Memory B cell (primary cell): ENCODE measurements at regions not wholly inside any gene's neighbourhood (a gene's known extent, or its start where the extent isn't known, plus 50 kb on each side); places are given as distances from the start of the nearest gene placed in this dataset.

ENCODE experiments used
- ATAC-seq: fragments of 150-1000 bp; cut with Tn5 transposase; 2 replicates; pipeline ENCODE4 v1.10.0; 2021; ENCODE audit warnings: low read depth, mild to moderate bottlenecking, moderate library complexity
- DNase-seq, 2 donors: peaks; one replicate each; pipeline ENCODE4 v3.0.0; 2022; ENCODE audit warnings: low spot score in 2 of 2
- H3K27ac Mint-ChIP-seq: one replicate; pipeline ENCODE4 v1.8.0; 2022; ENCODE audit warnings: mild to moderate bottlenecking, moderate library complexity, mixed read lengths
- H3K27me3 Mint-ChIP-seq: one replicate; pipeline ENCODE4 v1.8.0; 2022; ENCODE audit warnings: mixed read lengths
- H3K36me3 Mint-ChIP-seq: one replicate; pipeline ENCODE4 v1.8.0; 2022; ENCODE audit warnings: mild to moderate bottlenecking, mixed read lengths
- H3K4me1 Mint-ChIP-seq: one replicate; pipeline ENCODE4 v1.8.0; 2022; ENCODE audit warnings: mixed read lengths
- H3K4me3 Mint-ChIP-seq: one replicate; pipeline ENCODE4 v1.8.0; 2022; ENCODE audit warnings: mild to moderate bottlenecking, moderate library complexity, mixed read lengths
- H3K9me3 Mint-ChIP-seq: one replicate; pipeline ENCODE4 v1.8.0; 2022; ENCODE audit warnings: mixed read lengths

DNA sequence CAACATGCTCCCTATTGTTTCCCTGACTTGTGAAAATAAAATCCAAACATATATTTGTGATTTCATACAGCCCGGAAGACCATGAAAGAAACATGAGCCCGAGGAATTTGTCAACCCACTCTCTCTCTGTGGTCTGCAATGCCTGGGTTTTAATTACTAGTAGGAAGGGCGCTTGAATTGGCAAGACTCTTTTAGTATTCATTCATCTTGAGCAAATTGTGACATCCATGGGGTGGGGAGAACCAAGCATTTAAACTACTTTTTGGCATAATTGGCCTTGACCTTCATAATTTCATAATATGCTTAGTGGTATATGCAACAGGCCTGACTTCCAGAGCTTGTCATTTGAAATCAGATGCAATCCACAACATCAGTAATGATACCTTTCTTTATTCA lies 142.4 kb upstream of the BMPER start:
- Mint-ChIP-seq H3K9me3 (no peaks in the 10 kb centered on the region), H3K36me3 (peaks cover 2% of the 10 kb centered on the region), H3K4me3 (no peak overlapping the region), H3K4me1 (no peaks in the 10 kb centered on the region), H3K27me3 (no peaks in the 10 kb centered on the region), H3K27ac (no peak overlapping the region)
- DNase-seq (no peak), ATAC-seq (no peak)

DNA sequence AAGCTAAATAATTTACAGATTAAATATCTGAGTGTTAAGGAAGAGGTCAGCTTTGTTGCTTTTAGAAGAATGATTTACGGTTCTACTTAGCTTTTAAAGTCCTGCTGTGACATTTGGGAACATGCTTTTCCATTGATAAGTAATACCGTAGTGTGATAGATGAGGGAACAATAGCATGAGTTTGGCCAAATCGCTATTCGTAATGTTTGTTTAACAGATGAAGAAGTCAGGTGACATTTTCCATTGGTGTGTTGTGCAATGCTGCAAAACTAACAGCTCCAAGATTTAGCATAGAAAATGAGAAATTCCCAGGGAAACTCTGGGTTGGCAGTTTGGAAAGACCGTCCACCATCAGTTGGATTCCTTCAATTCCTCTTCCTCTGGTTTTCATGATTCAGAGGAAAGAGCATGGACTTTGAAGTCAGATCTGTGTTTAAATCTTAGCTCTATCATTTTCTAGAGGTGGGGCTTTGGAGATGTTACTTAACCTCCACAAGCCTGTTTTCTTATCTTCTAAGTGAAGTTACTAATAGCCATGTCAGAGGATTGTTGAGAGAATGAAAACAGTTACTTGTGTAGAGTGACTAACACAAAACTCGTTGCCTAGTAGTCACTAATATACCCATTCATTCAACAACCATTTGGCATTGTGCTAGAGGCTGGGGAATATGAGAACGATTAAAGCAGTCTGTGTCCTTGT lies 140.4 kb upstream of the BMPER start:
- ATAC-seq (no peak), DNase-seq (no peak)
- Mint-ChIP-seq H3K36me3 (peaks cover 2% of the 10 kb centered on the region), H3K27ac (no peak overlapping the region), H3K4me1 (no peaks in the 10 kb centered on the region), H3K9me3 (no peaks in the 10 kb centered on the region), H3K4me3 (no peak overlapping the region), H3K27me3 (no peaks in the 10 kb centered on the region)

DNA sequence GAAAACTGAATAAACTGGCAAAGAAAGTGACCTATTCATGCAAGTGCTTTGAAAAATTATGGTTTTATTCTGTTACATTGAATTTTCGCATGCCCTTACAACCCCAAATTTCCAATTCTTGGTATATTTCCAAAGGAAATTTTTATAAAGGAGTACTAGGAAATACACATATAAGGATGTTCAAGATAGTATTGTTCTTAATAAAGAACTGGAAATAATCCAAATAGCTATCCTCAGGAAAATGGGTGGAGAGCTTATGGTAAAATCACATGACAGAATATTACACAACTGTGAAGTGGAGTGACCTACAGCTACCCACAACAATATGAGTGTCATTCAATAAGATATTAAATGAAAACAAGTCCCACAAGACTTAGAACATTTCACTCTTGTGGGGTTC lies 138.9 kb upstream of the BMPER start:
- no peaks in the 10 kb centered on the region for H3K4me1 Mint-ChIP-seq
- no peaks in the 10 kb centered on the region for H3K9me3 Mint-ChIP-seq
- DNase-seq (no peak), ATAC-seq (no peak)
- H3K27me3 Mint-ChIP-seq: no peaks in the 10 kb centered on the region
- H3K4me3 Mint-ChIP-seq: no peak overlapping the region
- peaks cover 2% of the 10 kb centered on the region for H3K36me3 Mint-ChIP-seq
- no peak overlapping the region for H3K27ac Mint-ChIP-seq

DNA sequence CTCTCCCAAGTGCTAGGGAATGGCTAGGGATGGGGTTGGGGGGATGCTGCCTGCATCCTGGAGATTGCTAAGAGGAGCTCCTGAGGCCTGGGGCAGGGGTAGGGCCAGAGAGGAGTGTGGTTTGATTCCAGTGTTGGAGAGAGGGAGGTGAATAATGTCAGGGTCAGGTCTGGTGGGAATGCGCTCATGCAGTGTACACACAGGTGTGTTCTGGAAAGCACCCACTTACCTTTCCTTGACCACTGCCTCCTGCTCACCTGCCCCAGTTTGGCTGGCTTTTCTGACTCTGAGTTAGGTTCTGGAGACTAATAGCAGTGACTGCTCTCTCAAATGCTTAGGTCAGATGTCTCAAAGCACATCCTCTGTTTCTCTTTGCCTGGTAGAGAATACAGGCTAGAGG lies 135.4 kb upstream of the BMPER start:
- no peaks in the 10 kb centered on the region for H3K9me3 Mint-ChIP-seq
- H3K27ac Mint-ChIP-seq: no peak overlapping the region
- no peaks in the 10 kb centered on the region for H3K27me3 Mint-ChIP-seq
- peaks cover 2% of the 10 kb centered on the region for H3K36me3 Mint-ChIP-seq
- ATAC-seq (no peak), DNase-seq (no peak)
- H3K4me3 Mint-ChIP-seq: no peak overlapping the region
- peaks cover 6% of the 10 kb centered on the region for H3K4me1 Mint-ChIP-seq

- no peak overlapping the region for H3K4me3 Mint-ChIP-seq
- H3K36me3 Mint-ChIP-seq: peaks cover 2% of the 10 kb centered on the region
- H3K27me3 Mint-ChIP-seq: no peaks in the 10 kb centered on the region
- H3K4me1 Mint-ChIP-seq: peaks cover 9% of the 10 kb centered on the region
- H3K9me3 Mint-ChIP-seq: no peaks in the 10 kb centered on the region
- no peak overlapping the region for H3K27ac Mint-ChIP-seq
- ATAC-seq: no peak
- no peak for DNase-seq
Measured at GRCh38 chr7:33770576-33770975, 134.8 kb upstream of the BMPER start.

- H3K27me3 Mint-ChIP-seq: no peaks in the 10 kb centered on the region
- DNase-seq: no peak
- H3K4me3 Mint-ChIP-seq: no peak overlapping the region
- peaks cover 2% of the 10 kb centered on the region for H3K36me3 Mint-ChIP-seq
- no peaks in the 10 kb centered on the region for H3K9me3 Mint-ChIP-seq
- peaks cover 9% of the 10 kb centered on the region for H3K4me1 Mint-ChIP-seq
- no peak for ATAC-seq
- no peak overlapping the region for H3K27ac Mint-ChIP-seq
Measured at GRCh38 chr7:33771422-33771821, 133.9 kb upstream of the BMPER start.

- Mint-ChIP-seq H3K9me3 (no peaks in the 10 kb centered on the region), H3K27me3 (no peaks in the 10 kb centered on the region), H3K27ac (no peak overlapping the region), H3K36me3 (peaks cover 2% of the 10 kb centered on the region), H3K4me1 (peaks cover 9% of the 10 kb centered on the region), H3K4me3 (no peak overlapping the region)
- DNase-seq: no peak
- ATAC-seq: no peak
Measured at GRCh38 chr7:33773053-33773452, 132.3 kb upstream of the BMPER start.

- H3K4me3 Mint-ChIP-seq: no peak overlapping the region
Measured at GRCh38 chr7:33774762-33775523, 130.4 kb upstream of the BMPER start.

DNA sequence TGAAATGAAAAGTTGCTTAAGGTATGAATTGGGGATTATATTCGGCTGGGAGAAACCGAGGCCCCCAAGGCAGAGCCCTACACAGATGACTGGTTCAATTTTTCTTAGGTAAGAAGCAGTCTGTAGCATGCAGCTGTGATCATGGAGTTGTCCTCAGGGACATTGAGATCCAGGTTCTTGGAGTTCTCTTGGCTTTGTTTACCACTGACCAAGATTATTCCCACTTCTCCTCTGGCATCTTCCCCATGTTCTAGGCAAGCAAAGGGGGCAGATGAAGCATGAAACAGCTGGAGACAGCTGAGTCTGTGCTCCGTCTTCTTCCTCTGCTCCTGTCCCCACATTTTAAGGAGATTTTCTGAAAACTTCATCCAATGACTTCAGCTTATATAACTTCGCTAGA lies 129.5 kb upstream of the BMPER start:
- no peak overlapping the region for H3K27ac Mint-ChIP-seq
- H3K36me3 Mint-ChIP-seq: peaks cover 2% of the 10 kb centered on the region
- no peaks in the 10 kb centered on the region for H3K9me3 Mint-ChIP-seq
- H3K27me3 Mint-ChIP-seq: no peaks in the 10 kb centered on the region
- no peak overlapping the region for H3K4me3 Mint-ChIP-seq
- peaks cover 9% of the 10 kb centered on the region for H3K4me1 Mint-ChIP-seq
- DNase-seq (no peak), ATAC-seq (no peak)

More at GRCh38 chr7:33774762-33775523, 130.4 kb upstream of the BMPER start:
- ATAC-seq (no peak), DNase-seq (no peak)
- H3K9me3 Mint-ChIP-seq: no peaks in the 10 kb centered on the region
- peaks cover 2% of the 10 kb centered on the region for H3K36me3 Mint-ChIP-seq
- peaks cover 9% of the 10 kb centered on the region for H3K4me1 Mint-ChIP-seq
- H3K27ac Mint-ChIP-seq: no peak overlapping the region
- H3K27me3 Mint-ChIP-seq: no peaks in the 10 kb centered on the region

DNA sequence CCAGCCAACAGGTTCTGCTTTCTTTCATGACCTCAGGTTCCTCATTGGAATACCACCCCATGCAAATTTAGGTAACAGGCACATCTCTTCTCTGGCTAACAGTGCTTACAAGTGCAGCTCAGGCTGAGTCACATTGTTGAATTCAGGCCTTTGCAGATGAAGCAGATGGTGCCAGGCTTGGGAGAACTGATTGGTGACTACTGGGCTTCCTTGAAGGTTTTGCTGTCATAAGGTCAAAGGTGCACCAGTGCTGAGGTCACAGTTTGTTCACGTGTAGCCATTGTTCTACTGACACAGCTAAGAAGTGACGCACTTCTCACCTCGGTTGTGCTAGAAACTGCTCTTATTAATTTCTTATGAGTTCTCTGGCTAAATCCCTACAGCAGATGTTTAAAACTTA lies 128.6 kb upstream of the BMPER start:
- Mint-ChIP-seq H3K27me3 (no peaks in the 10 kb centered on the region), H3K36me3 (peaks cover 2% of the 10 kb centered on the region), H3K4me3 (no peak overlapping the region), H3K27ac (no peak overlapping the region), H3K9me3 (no peaks in the 10 kb centered on the region), H3K4me1 (peaks cover 9% of the 10 kb centered on the region)
- no peak for ATAC-seq
- no peak for DNase-seq

DNA sequence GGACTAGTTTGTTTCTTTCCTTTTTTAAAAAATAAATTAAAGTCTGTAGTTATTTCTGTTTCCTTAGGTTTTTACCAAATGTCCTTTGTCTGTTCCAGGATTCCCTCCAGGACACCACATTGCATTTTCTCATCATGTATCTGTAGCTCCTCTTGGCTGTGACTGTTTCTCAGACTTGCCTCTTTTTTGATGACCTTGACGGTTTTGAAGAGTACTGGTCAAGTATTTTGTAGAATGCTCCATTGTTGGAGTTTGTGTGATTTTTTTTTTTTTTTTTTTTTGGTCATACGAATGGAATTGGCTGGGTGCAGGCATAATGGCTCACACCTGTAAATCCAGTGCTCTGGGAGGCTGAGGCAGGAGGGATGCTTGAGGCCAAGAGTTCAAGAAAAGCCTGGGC lies 127.1 kb upstream of the BMPER start:
- Mint-ChIP-seq H3K27ac (no peak overlapping the region), H3K36me3 (peaks cover 2% of the 10 kb centered on the region), H3K4me1 (peaks cover 9% of the 10 kb centered on the region), H3K9me3 (no peaks in the 10 kb centered on the region), H3K27me3 (no peaks in the 10 kb centered on the region), H3K4me3 (no peak overlapping the region)
- no peak for ATAC-seq
- no peak for DNase-seq

DNA sequence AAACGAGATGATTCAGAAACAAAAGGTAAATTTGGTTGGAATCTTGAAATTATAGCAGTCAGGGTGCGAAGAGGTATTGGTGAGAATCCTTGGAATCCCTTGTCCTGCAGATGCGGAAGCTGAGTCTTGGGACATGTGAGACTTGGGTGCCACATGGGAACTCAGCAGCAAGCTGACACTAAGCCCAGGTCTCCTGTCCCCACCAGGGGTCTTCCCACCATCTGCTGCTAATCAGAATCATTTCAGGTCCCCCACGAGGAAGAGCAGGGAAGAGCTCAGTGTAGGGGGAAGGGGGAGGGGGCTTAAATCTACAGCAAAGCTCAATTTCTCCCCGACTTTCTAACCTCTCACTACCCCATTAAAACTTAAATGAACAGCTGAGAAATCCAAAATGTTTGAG lies 126.1 kb upstream of the BMPER start:
- H3K27me3 Mint-ChIP-seq: no peaks in the 10 kb centered on the region
- DNase-seq (no peak), ATAC-seq (no peak)
- peaks cover 4% of the 10 kb centered on the region for H3K4me1 Mint-ChIP-seq
- no peak overlapping the region for H3K4me3 Mint-ChIP-seq
- peaks cover 2% of the 10 kb centered on the region for H3K36me3 Mint-ChIP-seq
- no peaks in the 10 kb centered on the region for H3K9me3 Mint-ChIP-seq
- H3K27ac Mint-ChIP-seq: no peak overlapping the region

DNA sequence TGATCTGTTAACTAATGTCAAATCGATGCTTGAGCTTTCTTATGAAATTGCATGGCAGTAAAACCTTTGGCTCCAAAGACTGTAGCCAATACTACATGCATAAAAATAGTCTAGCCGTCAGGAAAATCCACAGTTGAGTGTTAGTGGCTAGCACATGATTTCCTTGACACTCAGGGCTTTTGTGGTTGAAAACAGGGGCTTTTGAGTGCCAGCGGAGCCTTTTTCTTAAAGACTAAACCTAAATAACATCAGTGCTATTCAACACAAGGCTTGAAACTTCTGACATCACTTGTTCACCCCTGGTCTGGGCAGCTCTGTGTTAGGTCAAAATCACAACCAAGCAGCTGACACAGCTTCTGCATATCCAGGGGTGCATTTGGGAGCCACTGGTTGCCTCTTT lies 124.2 kb upstream of the BMPER start:
- Mint-ChIP-seq H3K27me3 (peaks cover 3% of the 10 kb centered on the region), H3K9me3 (no peaks in the 10 kb centered on the region), H3K4me3 (no peak overlapping the region), H3K27ac (no peak overlapping the region), H3K36me3 (peaks cover 2% of the 10 kb centered on the region), H3K4me1 (no peaks in the 10 kb centered on the region)
- no peak for DNase-seq
- ATAC-seq: no peak

- no peaks in the 10 kb centered on the region for H3K9me3 Mint-ChIP-seq
- ATAC-seq: no peak
- H3K27ac Mint-ChIP-seq: no peak overlapping the region
- peaks cover 5% of the 10 kb centered on the region for H3K36me3 Mint-ChIP-seq
- H3K4me3 Mint-ChIP-seq: no peak overlapping the region
- no peaks in the 10 kb centered on the region for H3K4me1 Mint-ChIP-seq
- H3K27me3 Mint-ChIP-seq: peaks cover 3% of the 10 kb centered on the region
- no peak for DNase-seq
Measured at GRCh38 chr7:33781796-33782195, 123.5 kb upstream of the BMPER start.

DNA sequence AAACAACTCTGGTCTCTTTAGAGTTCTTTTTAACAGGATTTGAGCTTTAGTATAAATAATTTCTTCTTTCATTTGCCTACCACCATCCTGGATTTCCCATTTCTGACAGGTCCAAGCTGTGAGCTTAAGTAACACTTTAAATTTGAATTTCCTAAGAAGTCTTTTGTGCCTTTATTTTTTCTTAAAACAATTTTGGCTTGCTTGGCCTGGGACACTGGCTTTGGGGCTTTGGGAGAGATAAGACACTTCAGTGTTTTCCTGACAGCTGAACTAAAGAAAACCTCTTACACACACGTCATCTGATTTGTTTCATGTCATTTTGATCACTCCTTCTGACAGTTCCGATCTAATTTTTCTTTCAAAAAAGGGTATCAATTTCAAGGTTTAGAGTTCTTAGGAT lies 121.3 kb upstream of the BMPER start:
- no peaks in the 10 kb centered on the region for H3K9me3 Mint-ChIP-seq
- H3K27ac Mint-ChIP-seq: no peak overlapping the region
- ATAC-seq: no peak
- peaks cover 3% of the 10 kb centered on the region for H3K27me3 Mint-ChIP-seq
- no peak overlapping the region for H3K4me3 Mint-ChIP-seq
- H3K4me1 Mint-ChIP-seq: no peaks in the 10 kb centered on the region
- peaks cover 5% of the 10 kb centered on the region for H3K36me3 Mint-ChIP-seq
- DNase-seq: no peak
